Neuronal stem cell (in vitro differentiated cells): ENCODE measurements at regions not wholly inside any gene's neighbourhood (a gene's known extent, or its start where the extent isn't known, plus 50 kb on each side); places are given as distances from the start of the nearest gene placed in this dataset.

Experiments used
- DNase-seq: peaks from one replicate; pipeline ENCODE4 v3.0.0-alpha.2; 2013; ENCODE audit warnings: low spot score
- H2AFZ ChIP-seq: one replicate; pipeline ENCODE4 v1.6.1; 2013; ENCODE audit warnings: mild to moderate bottlenecking, low read length, inconsistent platforms
- H2AK5ac ChIP-seq: 2 replicates; pipeline ENCODE4 v1.6.1; 2013; ENCODE audit warnings: low read depth, mild to moderate bottlenecking, inconsistent platforms, low read length, moderate library complexity, mixed read lengths
- H2BK120ac ChIP-seq: 2 replicates; pipeline ENCODE4 v1.6.1; 2013; ENCODE audit warnings: low read depth, mild to moderate bottlenecking, inconsistent platforms, low read length, moderate library complexity, mixed read lengths
- H2BK12ac ChIP-seq: one replicate; pipeline ENCODE4 v1.6.1; 2013; ENCODE audit warnings: low read length, inconsistent platforms
- H2BK15ac ChIP-seq: 2 replicates; pipeline ENCODE4 v1.6.1; 2013; ENCODE audit warnings: mild to moderate bottlenecking, low read length, inconsistent platforms, mixed read lengths
- H2BK5ac ChIP-seq: one replicate; pipeline ENCODE4 v1.6.1; 2013; ENCODE audit warnings: inconsistent platforms, mild to moderate bottlenecking, low read length, moderate library complexity
- H3K14ac ChIP-seq: one replicate; pipeline ENCODE4 v1.6.1; 2013; ENCODE audit warnings: low read length, inconsistent platforms
- H3K18ac ChIP-seq: 2 replicates; pipeline ENCODE4 v1.6.1; 2013; ENCODE audit warnings: low read length, inconsistent platforms
- H3K23ac ChIP-seq: 2 replicates; pipeline ENCODE4 v1.6.1; 2013; ENCODE audit warnings: low read depth, mild to moderate bottlenecking, mixed read lengths, low read length, inconsistent platforms; ENCODE audit not compliant: poor library complexity
- H3K27ac ChIP-seq: replicated peaks from 3 replicates; pipeline ENCODE4 v1.5.1; 2013; ENCODE audit warnings: low read length, inconsistent platforms
- H3K27me3 ChIP-seq, 3 experiments: 2 replicates each; pipeline ENCODE4 v1.6.1; 2013; ENCODE audit warnings: low read length in 3 of 3, mild to moderate bottlenecking in 2 of 3, inconsistent platforms in 1 of 3, low read depth in 1 of 3, mixed read lengths in 1 of 3, moderate library complexity in 1 of 3; ENCODE audit not compliant: control insufficient read depth in 3 of 3, insufficient read depth in 3 of 3
- H3K36me3 ChIP-seq, 2 donors: replicated peaks in 1 of 2; 2 replicates each; pipeline ENCODE4 v1.6.1; 2013; ENCODE audit warnings: low read length in 2 of 2; ENCODE audit not compliant: control insufficient read depth in 2 of 2, insufficient read depth in 2 of 2
- H3K4ac ChIP-seq: 2 replicates; pipeline ENCODE4 v1.6.1; 2013; ENCODE audit warnings: inconsistent platforms, mild to moderate bottlenecking, low read length, moderate library complexity
- H3K4me1 ChIP-seq, 2 donors: 1 replicate in 1 of 2; 2 replicates in 1 of 2; pipeline ENCODE4 v1.6.1; 2013; ENCODE audit warnings: low read length in 2 of 2, low read depth in 1 of 2; ENCODE audit not compliant: control insufficient read depth in 2 of 2, insufficient read depth in 1 of 2
- H3K4me2 ChIP-seq: one replicate; pipeline ENCODE4 v1.6.1; 2013; ENCODE audit warnings: mild to moderate bottlenecking, low read length, inconsistent platforms; ENCODE audit not compliant: insufficient read depth, poor library complexity, severe bottlenecking
- H3K4me3 ChIP-seq, 2 donors: 2 replicates each; pipeline ENCODE4 v1.5.1; 2013; ENCODE audit warnings: low read length in 2 of 2, mild to moderate bottlenecking in 2 of 2, inconsistent platforms in 1 of 2, moderate library complexity in 1 of 2
- H3K79me1 ChIP-seq: one replicate; pipeline ENCODE4 v1.6.1; 2013; ENCODE audit warnings: low read depth, mild to moderate bottlenecking, inconsistent platforms, low read length, moderate library complexity
- H3K9ac ChIP-seq: one replicate; pipeline ENCODE4 v1.6.1; 2013; ENCODE audit warnings: mild to moderate bottlenecking, low read depth, low read length, inconsistent platforms; ENCODE audit not compliant: poor library complexity
- H3K9me3 ChIP-seq, 2 donors: replicated peaks in 1 of 2; 2 replicates each; pipeline versions ENCODE3 to v1.6.1; 2013; ENCODE audit warnings: low read length in 2 of 2, mild to moderate bottlenecking in 2 of 2, inconsistent platforms in 1 of 2, low read depth in 1 of 2, mixed read lengths in 1 of 2, moderate library complexity in 1 of 2; ENCODE audit not compliant: control insufficient read depth in 2 of 2, insufficient read depth in 1 of 2
- H4K8ac ChIP-seq: one replicate; pipeline ENCODE4 v1.6.1; 2013; ENCODE audit warnings: low read depth, mild to moderate bottlenecking, inconsistent platforms, low read length, moderate library complexity
- H4K91ac ChIP-seq: one replicate; pipeline ENCODE4 v1.6.1; 2013; ENCODE audit warnings: low read length, low read depth, mild to moderate bottlenecking, inconsistent platforms; ENCODE audit not compliant: poor library complexity
- WGBS, 2 donors: extraction: QIAGEN DNeasy Blood & Tissue Kit; methylation state at CpG; one replicate each; pipeline ENCODE4 v1.1.7; 2013; ENCODE audit warnings: missing lambda C conversion rate in 2 of 2, mixed read lengths in 1 of 2; ENCODE audit not compliant: insufficient read length in 2 of 2, insufficient replicate concordance in 1 of 2; ENCODE audit errors: extremely low coverage in 2 of 2; 5-methylcytosine and 5-hydroxymethylcytosine counted together

DNA sequence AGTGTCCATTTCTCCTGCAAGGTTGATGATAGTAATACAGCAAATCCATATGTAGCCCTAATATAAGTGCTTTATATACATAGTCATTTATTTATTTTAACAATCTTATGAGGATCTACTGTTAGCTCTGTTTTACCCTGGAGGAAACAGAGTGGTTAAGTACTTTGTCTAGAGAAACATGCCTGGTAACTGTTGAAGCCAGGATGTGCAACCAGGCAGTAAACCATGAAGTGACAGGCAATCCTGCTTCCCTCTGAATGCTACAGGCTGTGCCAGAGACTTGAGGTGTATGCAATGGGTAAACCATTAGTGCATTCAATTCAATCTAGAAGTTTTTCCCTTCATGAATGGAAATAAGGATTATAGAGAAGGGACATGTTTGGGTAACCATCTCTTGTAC, 911.0 kb downstream of the PCDH17 start:
- H2BK120ac ChIP-seq, result no peak overlapping the region
- H3K9me3 ChIP-seq, result no peaks in the 10 kb centered on the region
- H3K14ac ChIP-seq, result no peak overlapping the region
- no peak overlapping the region for H3K27ac ChIP-seq
- no peak overlapping the region for H3K9ac ChIP-seq
- no peaks in the 10 kb centered on the region for H3K36me3 ChIP-seq
- no peak overlapping the region for H2BK12ac ChIP-seq
- no peak overlapping the region for H3K23ac ChIP-seq
- H3K79me1 ChIP-seq, result no peaks in the 10 kb centered on the region
- peak overlapping the region; percentile 31 for H2AFZ ChIP-seq
- no peak overlapping the region for H3K18ac ChIP-seq
- no peak overlapping the region for H3K4me2 ChIP-seq
- no peak overlapping the region for H3K4me3 ChIP-seq
- peaks cover 0 to 5% of the 10 kb centered on the region in 2 donors for H3K4me1 ChIP-seq
- H2BK5ac ChIP-seq, result no peak overlapping the region
- H2AK5ac ChIP-seq, result no peak overlapping the region
- H3K4ac ChIP-seq, result no peak overlapping the region
- no peak overlapping the region for H4K8ac ChIP-seq
- no peaks in the 10 kb centered on the region for H3K27me3 ChIP-seq
- no peak overlapping the region for H2BK15ac ChIP-seq
- no peak for DNase-seq
- H4K91ac ChIP-seq, result no peak overlapping the region

DNA sequence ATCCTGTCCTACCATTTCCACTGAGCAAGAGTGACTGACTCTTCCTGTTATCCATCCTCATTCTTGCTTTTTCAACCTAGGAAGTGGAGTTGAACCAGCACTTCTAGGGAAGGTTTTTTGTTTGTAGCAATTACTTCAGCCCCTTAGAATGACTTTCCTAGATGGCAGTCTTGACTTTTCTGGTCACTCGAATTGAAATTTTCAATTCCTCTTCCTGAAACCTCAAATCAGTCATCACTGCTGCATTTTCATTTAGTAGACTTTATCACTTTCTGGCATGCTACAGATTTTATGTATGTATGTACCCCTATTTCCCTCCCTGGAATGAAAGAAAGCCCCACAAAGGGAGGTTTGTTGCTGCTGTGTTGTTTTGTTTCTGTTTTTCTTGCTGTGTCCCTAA, 915.9 kb downstream of the PCDH17 start:
- Histone ChIP-seq H3K4me1 (peaks cover 0 to 5% of the 10 kb centered on the region in 2 donors), H2BK120ac (no peak overlapping the region), H2AFZ (peak overlapping the region; percentile 37), H3K36me3 (no peaks in the 10 kb centered on the region), H2BK5ac (no peak overlapping the region), H3K9me3 (no peaks in the 10 kb centered on the region), H4K8ac (no peak overlapping the region), H3K79me1 (no peaks in the 10 kb centered on the region), H3K9ac (no peak overlapping the region), H2BK15ac (no peak overlapping the region), H3K4ac (no peak overlapping the region), H4K91ac (no peak overlapping the region), H2BK12ac (no peak overlapping the region), H3K27me3 (no peaks in the 10 kb centered on the region), H3K23ac (no peak overlapping the region), H3K4me3 (no peak overlapping the region), H3K4me2 (no peak overlapping the region), H3K27ac (no peak overlapping the region), H3K14ac (no peak overlapping the region), H3K18ac (no peak overlapping the region), H2AK5ac (no peak overlapping the region)
- DNase-seq, result no peak
- no CpG with 5 or more reads among the region's 1 CpG for WGBS, 2 donors

DNA sequence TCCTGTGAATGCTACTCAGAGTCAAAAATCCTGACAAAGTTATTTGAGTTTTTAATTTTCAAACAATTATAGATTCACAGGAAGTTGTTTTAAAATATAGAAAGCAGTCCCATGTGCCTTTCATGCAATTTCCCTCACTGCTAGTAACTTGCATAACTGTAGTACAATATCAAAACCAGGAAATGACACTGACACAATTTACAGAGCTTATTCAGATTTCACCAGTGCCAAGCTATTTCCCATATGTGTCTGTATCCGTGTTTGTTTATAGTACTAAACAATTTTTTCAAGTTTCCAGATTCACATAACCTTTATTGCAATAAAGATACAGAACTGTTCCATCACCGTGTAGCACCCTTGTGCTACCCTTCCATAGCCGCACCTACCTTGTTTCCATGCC, 934.6 kb downstream of the PCDH17 start:
- Histone ChIP-seq H3K4me1 (no peaks in the 10 kb centered on the region), H3K79me1 (no peaks in the 10 kb centered on the region), H3K36me3 (no peaks in the 10 kb centered on the region), H3K27ac (no peak overlapping the region), H2BK5ac (no peak overlapping the region), H3K4me3 (no peak overlapping the region), H2AFZ (no peak overlapping the region), H2AK5ac (no peak overlapping the region), H4K91ac (no peak overlapping the region), H3K23ac (no peak overlapping the region), H3K4ac (no peak overlapping the region), H3K14ac (no peak overlapping the region), H2BK12ac (no peak overlapping the region), H3K9ac (no peak overlapping the region), H3K27me3 (no peaks in the 10 kb centered on the region), H4K8ac (no peak overlapping the region), H3K9me3 (no peaks in the 10 kb centered on the region), H3K4me2 (no peak overlapping the region), H3K18ac (no peak overlapping the region), H2BK15ac (no peak overlapping the region), H2BK120ac (no peak overlapping the region)
- no CpG with 5 or more reads among the region's 3 CpGs for WGBS, 2 donors
- DNase-seq, result no peak

DNA sequence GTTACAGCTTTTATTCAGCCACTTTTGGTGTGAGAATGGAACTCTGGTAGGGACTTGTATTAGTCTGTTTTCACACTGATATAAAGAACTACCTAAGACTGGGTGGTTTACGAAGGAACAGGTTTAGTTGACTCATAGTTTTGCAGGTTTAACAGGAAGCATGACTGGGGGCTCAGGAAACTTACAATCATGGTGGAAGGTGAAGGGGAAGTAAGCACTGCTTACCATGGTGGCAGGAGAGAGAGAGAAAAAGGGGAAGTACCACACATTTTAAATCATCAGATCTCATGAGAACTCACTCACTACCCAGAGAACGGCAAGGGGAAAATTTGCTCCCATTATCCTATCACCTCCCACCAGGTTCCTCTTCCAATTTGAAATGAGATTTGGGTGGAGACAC, 942.2 kb downstream of the PCDH17 start:
- Histone ChIP-seq H2AK5ac (no peak overlapping the region), H2BK5ac (no peak overlapping the region), H3K79me1 (no peaks in the 10 kb centered on the region), H3K9me3 (peaks cover 7 to 13% of the 10 kb centered on the region in 2 donors), H4K8ac (no peak overlapping the region), H3K14ac (no peak overlapping the region), H3K27ac (no peak overlapping the region), H3K36me3 (peaks cover 0 to 2% of the 10 kb centered on the region in 2 donors), H2BK15ac (no peak overlapping the region), H3K18ac (no peak overlapping the region), H3K27me3 (no peaks in the 10 kb centered on the region), H2BK120ac (no peak overlapping the region), H2AFZ (no peak overlapping the region), H3K4ac (no peak overlapping the region), H3K23ac (no peak overlapping the region), H3K4me1 (peaks cover 0 to 1% of the 10 kb centered on the region in 2 donors), H2BK12ac (no peak overlapping the region), H3K4me2 (no peak overlapping the region), H4K91ac (no peak overlapping the region), H3K4me3 (no peak overlapping the region), H3K9ac (no peak overlapping the region)
- no CpG with 5 or more reads among the region's 2 CpGs for WGBS, 2 donors
- DNase-seq, result no peak
